ENCODE measurements at regions not wholly inside any gene's neighbourhood (a gene's known extent, or its start where the extent isn't known, plus 50 kb on each side); places are given as distances from the start of the nearest gene placed in this dataset.
"Not testable (repeated sequence)": the region's sequence is repeated elsewhere in the genome, so short reads cannot be mapped to it uniquely, and the experiment has no call there.

DNA sequence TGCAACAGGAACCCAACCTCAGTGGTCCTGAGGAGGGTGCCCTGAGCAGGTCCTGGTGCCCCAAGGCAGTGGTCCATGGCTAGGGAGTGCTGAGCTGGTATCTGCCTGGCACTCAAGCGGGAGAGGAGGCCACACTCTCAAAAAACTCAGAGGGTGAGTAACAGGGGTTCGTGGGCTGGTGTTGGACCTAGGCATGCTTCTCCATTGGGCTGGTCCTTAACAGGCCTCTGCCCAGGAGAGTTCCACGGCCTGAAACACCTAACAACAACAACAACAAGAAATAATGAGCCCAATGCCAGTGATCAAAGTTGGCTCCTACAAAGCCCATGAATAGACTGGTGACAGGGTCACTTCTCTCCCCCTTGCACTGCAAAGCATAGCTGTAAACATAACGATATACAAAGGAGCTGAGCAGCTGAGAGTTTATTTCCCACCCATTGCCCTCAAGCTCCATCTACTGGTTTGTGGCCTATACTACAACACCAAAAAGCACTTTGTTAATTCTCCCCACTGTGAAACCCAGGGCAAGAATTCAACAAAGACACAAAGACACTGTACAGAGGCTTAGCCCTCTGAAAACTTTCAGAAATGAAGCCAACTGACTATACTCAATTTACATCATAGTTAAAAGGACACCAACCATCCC lies 736.1 kb upstream of the ADGRL3 start:
- in situ Hi-C loops (cut with MboI; ENCODE audit: low pct_unique_long_range_greater_than_20kb, low sequenced_read_pairs, unreplicated experiment), result no loop called here
- peak; percentile 60 for TF ChIP-seq CTCF (IDR thresholded peaks at IDR 0.05; ENCODE audit: extremely low read depth, insufficient read depth, missing control alignments)

GRCh38 chr4:60482921-60483351 lies 717.2 kb upstream of the ADGRL3 start:
- no peak for DNase-seq (ENCODE audit: low spot score)
- in situ Hi-C loops (cut with MboI; ENCODE audit: low pct_unique_long_range_greater_than_20kb, low sequenced_read_pairs, unreplicated experiment), result no loop called here

More for the DNA sequence above, 736.1 kb upstream of the ADGRL3 start:
- peak; percentile 6 for DNase-seq (ENCODE audit: low spot score)

DNA sequence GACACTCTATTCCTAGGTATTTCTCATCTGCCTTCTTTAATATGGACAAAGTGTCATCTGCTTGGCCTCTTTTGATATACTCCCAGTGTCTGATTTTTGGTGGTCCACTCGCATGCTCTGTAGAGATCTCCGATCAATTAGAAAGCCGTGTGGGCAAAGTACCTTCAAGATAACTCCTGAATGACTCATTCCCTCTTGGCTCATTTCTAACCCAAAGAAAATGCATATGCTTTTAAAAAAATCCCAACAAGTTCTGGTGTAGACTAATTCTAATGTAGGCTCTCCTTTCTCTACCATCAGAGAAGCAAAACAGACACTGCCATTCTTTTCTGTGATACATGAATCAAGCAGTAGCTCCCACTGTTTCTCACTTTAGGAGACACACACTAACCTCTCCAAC lies 714.9 kb upstream of the ADGRL3 start:
- in situ Hi-C loops (cut with MboI; ENCODE audit: low pct_unique_long_range_greater_than_20kb, low sequenced_read_pairs, unreplicated experiment), result no loop called here
- no peak for DNase-seq (ENCODE audit: low spot score)
- no peak for TF ChIP-seq CTCF (IDR thresholded peaks at IDR 0.05; ENCODE audit: extremely low read depth, insufficient read depth, missing control alignments)

More at GRCh38 chr4:60482921-60483351, 717.2 kb upstream of the ADGRL3 start:
- no peak for TF ChIP-seq CTCF (IDR thresholded peaks at IDR 0.05; ENCODE audit: extremely low read depth, insufficient read depth, missing control alignments)

DNA sequence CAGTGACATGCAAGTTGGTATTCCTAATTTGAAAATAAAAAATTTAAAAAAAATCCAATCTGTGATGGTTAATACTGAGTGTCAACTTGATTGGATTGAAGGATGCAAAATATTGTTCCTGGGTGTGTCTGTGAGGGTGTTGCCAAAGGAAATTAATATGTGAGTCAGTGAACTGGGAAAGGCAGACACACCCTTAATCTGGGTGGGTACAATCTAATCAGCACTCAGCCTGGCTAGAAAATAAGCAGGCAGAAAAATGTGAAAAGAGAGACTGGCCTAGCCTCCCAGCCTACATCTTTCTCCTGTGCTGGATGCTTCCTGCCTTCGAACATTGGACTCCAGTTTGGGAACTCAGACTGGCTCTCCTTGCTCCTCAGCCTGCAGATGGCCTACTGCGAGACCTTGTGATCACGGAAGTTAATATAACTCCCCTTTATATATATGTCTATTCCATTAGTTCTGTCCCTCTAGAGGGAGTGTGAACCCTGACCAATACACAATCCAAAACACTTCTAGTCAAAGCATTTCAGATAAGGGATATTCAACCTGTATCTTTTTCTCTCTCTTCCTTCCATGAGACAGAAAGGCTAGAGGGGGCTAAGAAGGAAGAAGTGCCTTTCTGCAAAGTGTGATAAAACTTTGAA lies 712.9 kb upstream of the ADGRL3 start:
- in situ Hi-C loops (cut with MboI; ENCODE audit: low pct_unique_long_range_greater_than_20kb, low sequenced_read_pairs, unreplicated experiment); DNase-seq (ENCODE audit: low spot score): not testable (repeated sequence)

- no peak for TF ChIP-seq CTCF (IDR thresholded peaks at IDR 0.05; ENCODE audit: extremely low read depth, insufficient read depth, missing control alignments)
- in situ Hi-C loops (cut with MboI; ENCODE audit: low pct_unique_long_range_greater_than_20kb, low sequenced_read_pairs, unreplicated experiment), result no loop called here
- DNase-seq (ENCODE audit: low spot score), result no peak
Observed at GRCh38 chr4:60500810-60501209, 699.3 kb upstream of the ADGRL3 start.

- in situ Hi-C loops (cut with MboI; ENCODE audit: low pct_unique_long_range_greater_than_20kb, low sequenced_read_pairs, unreplicated experiment), result no loop called here
- TF ChIP-seq CTCF (IDR thresholded peaks at IDR 0.05; ENCODE audit: extremely low read depth, insufficient read depth, missing control alignments), result no peak
- no peak for DNase-seq (ENCODE audit: low spot score)
Observed at GRCh38 chr4:60502733-60503132, 697.4 kb upstream of the ADGRL3 start.

DNA sequence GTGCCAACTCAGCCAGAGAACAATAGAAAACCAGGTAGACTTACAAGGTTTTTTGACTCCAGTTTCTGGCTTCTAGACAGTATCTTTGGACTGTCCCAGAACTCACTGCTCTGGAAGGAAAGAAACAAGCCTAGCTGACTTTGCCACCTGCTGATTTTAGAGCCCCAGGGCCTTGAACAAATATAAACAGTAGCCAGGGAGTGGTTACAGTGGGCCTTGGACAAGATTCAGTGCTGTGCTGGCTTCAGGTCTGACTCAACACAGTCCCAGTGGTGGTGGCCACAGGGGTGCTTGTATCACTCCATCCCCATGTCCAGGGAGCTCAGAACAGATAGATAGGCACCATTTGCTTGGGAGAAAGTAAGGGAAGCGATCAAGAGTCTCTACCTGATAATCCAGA lies 694.1 kb upstream of the ADGRL3 start:
- no peak for TF ChIP-seq CTCF (IDR thresholded peaks at IDR 0.05; ENCODE audit: extremely low read depth, insufficient read depth, missing control alignments)
- in situ Hi-C loops (cut with MboI; ENCODE audit: low pct_unique_long_range_greater_than_20kb, low sequenced_read_pairs, unreplicated experiment), result no loop called here
- DNase-seq (ENCODE audit: low spot score), result no peak

Data from GM13977 (cell line).